CD14-positive monocyte (primary cell): ENCODE measurements at regions not wholly inside any gene's neighbourhood (a gene's known extent, or its start where the extent isn't known, plus 50 kb on each side); places are given as distances from the start of the nearest gene placed in this dataset.

Experiments
- DNase-seq, 3 donors: peaks; one replicate each; pipeline ENCODE4 v3.0.0-alpha.2; 2011 to 2022
- H2AFZ ChIP-seq: 2 replicates; pipeline ENCODE4 v1.6.0; 2012; ENCODE audit warnings: mild to moderate bottlenecking, low read depth, low read length, inconsistent platforms; ENCODE audit not compliant: insufficient read depth, poor library complexity, severe bottlenecking
- H3K27ac ChIP-seq, 2 donors: 1 replicate in 1 of 2; 2 replicates in 1 of 2; pipeline ENCODE4 v1.5.1; 2012 to 2013; ENCODE audit warnings: low read length in 2 of 2, control low read depth in 1 of 2, inconsistent platforms in 1 of 2, low read depth in 1 of 2, mild to moderate bottlenecking in 1 of 2
- H3K27me3 ChIP-seq, 2 donors: one replicate each; pipeline versions ENCODE4 v1.6.0 to v1.6.1; 2011 to 2013; ENCODE audit warnings: low read length in 2 of 2; ENCODE audit not compliant: control insufficient read depth in 2 of 2, insufficient read depth in 2 of 2
- H3K36me3 ChIP-seq, 2 donors: replicated peaks in 1 of 2; 1 replicate in 1 of 2; 2 replicates in 1 of 2; pipeline versions ENCODE4 v1.5.1 to v1.6.1; 2012 to 2013; ENCODE audit warnings: low read length in 2 of 2, control low read depth in 1 of 2, inconsistent platforms in 1 of 2, mild to moderate bottlenecking in 1 of 2; ENCODE audit not compliant: insufficient read depth in 2 of 2, control insufficient read depth in 1 of 2
- H3K4me1 ChIP-seq, 2 donors: 1 replicate in 1 of 2; 2 replicates in 1 of 2; pipeline versions ENCODE4 v1.5.1 to v1.6.1; 2012 to 2013; ENCODE audit warnings: low read length in 2 of 2, control low read depth in 1 of 2, inconsistent platforms in 1 of 2, mild to moderate bottlenecking in 1 of 2, moderate library complexity in 1 of 2; ENCODE audit not compliant: insufficient read depth in 2 of 2, control insufficient read depth in 1 of 2
- H3K4me2 ChIP-seq: replicated peaks from 2 replicates; pipeline ENCODE3; 2012; ENCODE audit warnings: low read length, moderate library complexity, mild to moderate bottlenecking; ENCODE audit not compliant: poor library complexity, severe bottlenecking; ENCODE audit errors: extremely low read depth
- H3K4me3 ChIP-seq, 3 experiments: fragments of 200-600 bp in 1 of 3; sonication (generic) in 1 of 3; replicated peaks in 1 of 3; 1 replicate in 2 of 3; 2 replicates in 1 of 3; pipeline ENCODE4 v1.5.1; 2011 to 2013; ENCODE audit warnings: low read length in 3 of 3, mild to moderate bottlenecking in 3 of 3, control low read depth in 2 of 3, low read depth in 2 of 3, inconsistent platforms in 1 of 3, moderate library complexity in 1 of 3
- H3K79me2 ChIP-seq: 2 replicates; pipeline ENCODE4 v1.6.0; 2012; ENCODE audit warnings: mild to moderate bottlenecking, control low read depth, inconsistent platforms, low read length, moderate library complexity; ENCODE audit not compliant: insufficient read depth
- H3K9ac ChIP-seq: 2 replicates; pipeline ENCODE4 v1.6.0; 2017; ENCODE audit warnings: low read length, mild to moderate bottlenecking; ENCODE audit not compliant: insufficient read depth, poor library complexity, severe bottlenecking
- H3K9me3 ChIP-seq, 2 donors: replicated peaks in 1 of 2; 1 replicate in 1 of 2; 2 replicates in 1 of 2; pipeline versions ENCODE4 v1.5.1 to v1.6.1; 2012 to 2013; ENCODE audit warnings: low read length in 2 of 2, control low read depth in 1 of 2; ENCODE audit not compliant: control insufficient read depth in 1 of 2, insufficient read depth in 1 of 2
- H4K20me1 ChIP-seq: 2 replicates; pipeline ENCODE4 v1.6.0; 2012; ENCODE audit warnings: mild to moderate bottlenecking, low read length, control low read depth, moderate library complexity; ENCODE audit not compliant: insufficient read depth
- H3K27ac Mint-ChIP-seq, 7 donors: one replicate each; pipeline ENCODE4 v1.8.0; 2020; ENCODE audit warnings: mild to moderate bottlenecking in 7 of 7, mixed read lengths in 7 of 7, moderate library complexity in 6 of 7, inconsistent platforms in 2 of 7
- H3K27me3 Mint-ChIP-seq, 3 donors: one replicate each; pipeline ENCODE4 v1.8.0; 2021 to 2022; ENCODE audit warnings: low read depth in 3 of 3, mild to moderate bottlenecking in 3 of 3, mixed read lengths in 3 of 3, moderate library complexity in 3 of 3, inconsistent platforms in 1 of 3
- H3K36me3 Mint-ChIP-seq, 2 donors: one replicate each; pipeline ENCODE4 v1.8.0; 2020; ENCODE audit warnings: mixed read lengths in 2 of 2, inconsistent platforms in 1 of 2, mild to moderate bottlenecking in 1 of 2
- H3K4me1 Mint-ChIP-seq: one replicate; pipeline ENCODE4 v1.8.0; 2020; ENCODE audit warnings: mild to moderate bottlenecking, mixed read lengths
- H3K4me3 Mint-ChIP-seq, 2 donors: one replicate each; pipeline ENCODE4 v1.8.0; 2020; ENCODE audit warnings: mild to moderate bottlenecking in 2 of 2, mixed read lengths in 2 of 2, moderate library complexity in 1 of 2
- H3K9me3 Mint-ChIP-seq, 7 donors: one replicate each; pipeline ENCODE4 v1.8.0; 2020 to 2022; ENCODE audit warnings: mixed read lengths in 7 of 7, mild to moderate bottlenecking in 6 of 7, moderate library complexity in 6 of 7, inconsistent platforms in 2 of 7
- WGBS: methylation state at CpG from one replicate; pipeline ENCODE4 v1.1.5; 2013; ENCODE audit warnings: missing lambda C conversion rate; ENCODE audit not compliant: insufficient coverage; 5-methylcytosine and 5-hydroxymethylcytosine counted together
- intact Hi-C, 2 donors: fragments of 100-400 bp; cut with micrococcal nuclease; formaldehyde crosslinking; loops; one replicate each; pipeline versions ENCODE4 v1.15.0 to v1.15.1; 2023
- TF ChIP-seq, protein P1 (sequence below): fragments of 200-600 bp; IDR thresholded peaks from one replicate; pipeline ENCODE4 v1.8.0; 2022; ENCODE audit warnings: antibody characterized with exemption, mild to moderate bottlenecking

DNA sequence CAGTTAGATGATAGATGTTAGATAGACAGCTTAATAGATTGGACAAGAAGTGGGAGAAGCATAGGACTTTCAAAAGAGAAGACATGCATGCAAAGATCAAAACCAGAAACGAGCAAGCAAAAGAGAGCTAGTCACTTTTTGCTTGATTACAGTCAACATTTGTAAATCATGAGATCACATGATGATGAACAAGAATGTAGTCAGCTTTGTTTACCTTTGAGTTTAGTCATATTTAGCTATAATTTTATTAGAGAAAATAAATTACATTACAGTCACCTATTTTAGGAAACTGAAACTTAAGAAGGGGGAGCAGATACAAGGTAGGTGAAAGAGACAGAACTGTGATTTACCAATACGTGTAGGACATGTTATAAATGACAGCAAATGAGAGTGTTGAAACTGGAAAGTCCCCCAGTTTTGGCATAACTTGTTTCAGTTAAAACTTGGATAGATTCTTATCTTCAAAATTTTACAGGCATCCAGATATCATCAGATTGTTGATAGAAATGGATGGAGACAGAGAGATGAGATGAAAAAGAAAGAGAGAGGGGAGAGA is 1083.1 kb upstream of the PCDH10 start:
- no peaks in the 10 kb centered on the region for H3K4me1 Mint-ChIP-seq
- peaks cover 1 to 20% (median 7%) of the 10 kb centered on the region in 7 donors for H3K9me3 Mint-ChIP-seq

DNA sequence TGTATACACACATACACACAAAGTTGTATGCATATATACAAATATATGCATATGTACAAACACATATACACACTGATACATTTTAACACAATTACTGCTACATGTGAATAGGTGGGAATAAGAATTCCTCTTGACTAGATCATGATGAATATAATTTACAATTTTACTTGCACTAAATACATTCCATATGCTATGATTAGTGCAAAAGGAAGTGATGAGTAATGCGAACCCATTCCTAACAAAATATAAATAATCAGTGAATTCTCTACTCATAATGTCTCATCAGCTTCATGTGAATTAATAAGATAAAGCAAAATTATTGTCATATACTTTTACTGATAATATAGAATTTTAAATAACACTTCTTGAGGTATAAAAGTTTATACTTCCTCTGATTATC is 1077.3 kb upstream of the PCDH10 start:
- H3K4me3 ChIP-seq: no peak overlapping the region
- no peaks in the 10 kb centered on the region for H3K36me3 ChIP-seq
- no peaks in the 10 kb centered on the region for H3K9me3 ChIP-seq
- Mint-ChIP-seq H3K9me3 (peaks cover 0 to 4% (median 0%) of the 10 kb centered on the region in 7 donors), H3K4me3 (no peak overlapping the region), H3K4me1 (no peaks in the 10 kb centered on the region), H3K36me3 (no peaks in the 10 kb centered on the region), H3K27ac (no peak overlapping the region), H3K27me3 (no peaks in the 10 kb centered on the region)
- no peaks in the 10 kb centered on the region for H4K20me1 ChIP-seq
- no peak overlapping the region for H3K27ac ChIP-seq
- intact Hi-C loops: no loop called here
- H3K9ac ChIP-seq: no peak overlapping the region
- H3K4me2 ChIP-seq: no peak overlapping the region
- TF ChIP-seq, protein P1, sequence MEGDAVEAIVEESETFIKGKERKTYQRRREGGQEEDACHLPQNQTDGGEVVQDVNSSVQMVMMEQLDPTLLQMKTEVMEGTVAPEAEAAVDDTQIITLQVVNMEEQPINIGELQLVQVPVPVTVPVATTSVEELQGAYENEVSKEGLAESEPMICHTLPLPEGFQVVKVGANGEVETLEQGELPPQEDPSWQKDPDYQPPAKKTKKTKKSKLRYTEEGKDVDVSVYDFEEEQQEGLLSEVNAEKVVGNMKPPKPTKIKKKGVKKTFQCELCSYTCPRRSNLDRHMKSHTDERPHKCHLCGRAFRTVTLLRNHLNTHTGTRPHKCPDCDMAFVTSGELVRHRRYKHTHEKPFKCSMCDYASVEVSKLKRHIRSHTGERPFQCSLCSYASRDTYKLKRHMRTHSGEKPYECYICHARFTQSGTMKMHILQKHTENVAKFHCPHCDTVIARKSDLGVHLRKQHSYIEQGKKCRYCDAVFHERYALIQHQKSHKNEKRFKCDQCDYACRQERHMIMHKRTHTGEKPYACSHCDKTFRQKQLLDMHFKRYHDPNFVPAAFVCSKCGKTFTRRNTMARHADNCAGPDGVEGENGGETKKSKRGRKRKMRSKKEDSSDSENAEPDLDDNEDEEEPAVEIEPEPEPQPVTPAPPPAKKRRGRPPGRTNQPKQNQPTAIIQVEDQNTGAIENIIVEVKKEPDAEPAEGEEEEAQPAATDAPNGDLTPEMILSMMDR: no peak
- no peaks in the 10 kb centered on the region for H3K4me1 ChIP-seq
- H3K27me3 ChIP-seq: no peaks in the 10 kb centered on the region
- no peak for DNase-seq
- H2AFZ ChIP-seq: no peak overlapping the region
- no peaks in the 10 kb centered on the region for H3K79me2 ChIP-seq
- WGBS: no CpG with 5 or more reads among the region's 1 CpG

More for the DNA sequence above, 1083.1 kb upstream of the PCDH10 start:
- TF ChIP-seq, protein P1: no peak
- Histone ChIP-seq H3K79me2 (no peaks in the 10 kb centered on the region), H3K4me1 (no peaks in the 10 kb centered on the region), H3K27me3 (no peaks in the 10 kb centered on the region), H3K4me3 (no peak overlapping the region), H3K4me2 (no peak overlapping the region), H3K9me3 (peaks cover 0 to 13% of the 10 kb centered on the region in 2 donors), H4K20me1 (no peaks in the 10 kb centered on the region), H3K27ac (no peak overlapping the region), H3K9ac (no peak overlapping the region), H2AFZ (no peak overlapping the region), H3K36me3 (no peaks in the 10 kb centered on the region)
- 78% methylated on average over 2 of the region's 2 CpGs for WGBS
- Mint-ChIP-seq H3K27me3 (peaks cover 0 to 1% (median 0%) of the 10 kb centered on the region in 3 donors), H3K27ac (no peak overlapping the region), H3K4me3 (no peak overlapping the region), H3K36me3 (no peaks in the 10 kb centered on the region)
- intact Hi-C loops: no loop called here
- DNase-seq: no peak
